ENCODE measurements at regions not wholly inside any gene's neighbourhood (a gene's known extent, or its start where the extent isn't known, plus 50 kb on each side); places are given as distances from the start of the nearest gene placed in this dataset.

GRCh38 chr4:147151763-147152162 lies 206.1 kb upstream of the TTC29 start:
- H3K9me3 Mint-ChIP-seq = peaks cover 3% of the 10 kb centered on the region in 2 experiments; a peak in 3 of 5 replicates

More at GRCh38 chr4:147151763-147152162, 206.1 kb upstream of the TTC29 start:
- Histone ChIP-seq H3K27me3 (ENCODE audit: insufficient read depth, low read length) (no peaks in the 10 kb centered on the region), H2BK15ac (ENCODE audit: low read depth, low read length) (no peak overlapping the region), H2BK20ac (ENCODE audit: low read depth, low read length, poor library complexity, severe bottlenecking) (no peak overlapping the region), H2AK5ac (ENCODE audit: insufficient read length, low read length) (no peak overlapping the region), H4K5ac (ENCODE audit: insufficient read length, low read depth, low read length) (no peak overlapping the region), H2AFZ (ENCODE audit: low read length) (no peak overlapping the region), H3K23ac (ENCODE audit: insufficient read length, low read depth, low read length) (no peak overlapping the region), H3K4me1 (ENCODE audit: insufficient read depth, low read length) (no peaks in the 10 kb centered on the region), H4K8ac (replicated peaks; ENCODE audit: insufficient read length, low read depth, low read length) (no peak overlapping the region), H3T11ph (ENCODE audit: low read length) (no peak overlapping the region), H3K79me1 (ENCODE audit: insufficient read depth, low read depth, low read length, poor library complexity, severe bottlenecking) (no peaks in the 10 kb centered on the region), H3K56ac (ENCODE audit: insufficient read length, low read depth, low read length) (no peak overlapping the region), H4K20me1 (ENCODE audit: control insufficient read depth, insufficient read depth, insufficient read length) (no peaks in the 10 kb centered on the region), H3K4me2 (ENCODE audit: insufficient read depth, insufficient read length, low read length) (no peak overlapping the region), H3K4ac (ENCODE audit: low read depth, low read length) (no peak overlapping the region), H3K9ac (ENCODE audit: extremely low read depth, insufficient read length, low read length) (no peak overlapping the region), H3K14ac (ENCODE audit: insufficient read depth, low read length) (no peak overlapping the region), H3K27ac (ENCODE audit: insufficient read length, low read depth, low read length) (no peak overlapping the region), H2BK5ac (ENCODE audit: insufficient read length, low read length) (no peak overlapping the region), H3K9me3 (ENCODE audit: control insufficient read depth, low read depth, low read length) (no peaks in the 10 kb centered on the region), H3K18ac (ENCODE audit: insufficient read length, low read depth, low read length) (no peak overlapping the region), H3K23me2 (ENCODE audit: insufficient read length, low read depth, low read length, poor library complexity, severe bottlenecking) (no peaks in the 10 kb centered on the region), H2BK12ac (ENCODE audit: insufficient read length, low read depth, low read length) (no peak overlapping the region), H3K79me2 (ENCODE audit: insufficient read depth, low read length) (no peaks in the 10 kb centered on the region), H4K91ac (ENCODE audit: insufficient read length, low read depth, low read length) (no peak overlapping the region), H2BK120ac (ENCODE audit: low read depth, low read length, poor library complexity, severe bottlenecking) (no peak overlapping the region)
- Mint-ChIP-seq H3K4me3 (no peak overlapping the region), H3K27ac (no peak overlapping the region), H3K36me3 (ENCODE audit: insufficient read depth in 1 of 3, low read depth in 3 of 3) (no peaks in the 10 kb centered on the region; a peak in 1 of 7 replicates), H3K27me3 (ENCODE audit: low read depth) (no peaks in the 10 kb centered on the region), H3K4me1 (peaks cover 0 to 3% of the 10 kb centered on the region in 2 experiments; a peak in 3 of 4 replicates)
- TF ChIP-seq, protein P1, sequence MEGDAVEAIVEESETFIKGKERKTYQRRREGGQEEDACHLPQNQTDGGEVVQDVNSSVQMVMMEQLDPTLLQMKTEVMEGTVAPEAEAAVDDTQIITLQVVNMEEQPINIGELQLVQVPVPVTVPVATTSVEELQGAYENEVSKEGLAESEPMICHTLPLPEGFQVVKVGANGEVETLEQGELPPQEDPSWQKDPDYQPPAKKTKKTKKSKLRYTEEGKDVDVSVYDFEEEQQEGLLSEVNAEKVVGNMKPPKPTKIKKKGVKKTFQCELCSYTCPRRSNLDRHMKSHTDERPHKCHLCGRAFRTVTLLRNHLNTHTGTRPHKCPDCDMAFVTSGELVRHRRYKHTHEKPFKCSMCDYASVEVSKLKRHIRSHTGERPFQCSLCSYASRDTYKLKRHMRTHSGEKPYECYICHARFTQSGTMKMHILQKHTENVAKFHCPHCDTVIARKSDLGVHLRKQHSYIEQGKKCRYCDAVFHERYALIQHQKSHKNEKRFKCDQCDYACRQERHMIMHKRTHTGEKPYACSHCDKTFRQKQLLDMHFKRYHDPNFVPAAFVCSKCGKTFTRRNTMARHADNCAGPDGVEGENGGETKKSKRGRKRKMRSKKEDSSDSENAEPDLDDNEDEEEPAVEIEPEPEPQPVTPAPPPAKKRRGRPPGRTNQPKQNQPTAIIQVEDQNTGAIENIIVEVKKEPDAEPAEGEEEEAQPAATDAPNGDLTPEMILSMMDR (conservative IDR thresholded peaks at IDR 0.05) = no peak
- DNase-seq = no peak

All from H9 (cell line).